ENCODE measurements at regions not wholly inside any gene's neighbourhood (a gene's known extent, or its start where the extent isn't known, plus 50 kb on each side); places are given as distances from the start of the nearest gene placed in this dataset.
A peak's percentile ranks its signal among the peaks of the same experiment; 100 is the strongest.

- Mint-ChIP-seq H3K36me3 (ENCODE audit: insufficient read depth in 2 of 2) (no peaks in the 10 kb centered on the region), H3K4me1 (ENCODE audit: low read depth) (peaks cover 9% of the 10 kb centered on the region), H3K27ac (no peak overlapping the region), H3K27me3 (ENCODE audit: low read depth) (peaks cover 14% of the 10 kb centered on the region), H3K4me3 (no peak overlapping the region), H3K9me3 (peaks cover 0 to 2% of the 10 kb centered on the region in 2 donors)
- no peak for DNase-seq
- no peak for ATAC-seq (replicated peaks in 1 of 2)
These were observed 128.9 kb downstream of the HS3ST1 start for GRCh38 chr4:11299836-11300235.

GRCh38 chr4:11299016-11299415, 129.7 kb downstream of the HS3ST1 start:
- DNase-seq (no peak), ATAC-seq (replicated peaks in 1 of 2) (no peak)
- Mint-ChIP-seq H3K9me3 (peaks cover 0 to 2% of the 10 kb centered on the region in 2 donors), H3K27ac (no peak overlapping the region), H3K36me3 (ENCODE audit: insufficient read depth in 2 of 2) (no peaks in the 10 kb centered on the region), H3K4me1 (ENCODE audit: low read depth) (peaks cover 9% of the 10 kb centered on the region), H3K4me3 (no peak overlapping the region), H3K27me3 (ENCODE audit: low read depth) (peaks cover 14% of the 10 kb centered on the region)

- H3K36me3 Mint-ChIP-seq (ENCODE audit: insufficient read depth in 2 of 2) = no peaks in the 10 kb centered on the region
- H3K27ac Mint-ChIP-seq = no peak overlapping the region
- no peaks in the 10 kb centered on the region for H3K9me3 Mint-ChIP-seq
- H3K4me1 Mint-ChIP-seq (ENCODE audit: low read depth) = peaks cover 9% of the 10 kb centered on the region
- no peak for DNase-seq
- no peak overlapping the region for H3K4me3 Mint-ChIP-seq
- peaks cover 9% of the 10 kb centered on the region for H3K27me3 Mint-ChIP-seq (ENCODE audit: low read depth)
- ATAC-seq (replicated peaks in 1 of 2) = no peak
These were observed 130.2 kb downstream of the HS3ST1 start for GRCh38 chr4:11298451-11298850.

- H3K27me3 Mint-ChIP-seq (ENCODE audit: low read depth) = peaks cover 6% of the 10 kb centered on the region
- no peak for DNase-seq
- H3K9me3 Mint-ChIP-seq = no peaks in the 10 kb centered on the region
- H3K4me3 Mint-ChIP-seq = no peak overlapping the region
- no peaks in the 10 kb centered on the region for H3K36me3 Mint-ChIP-seq (ENCODE audit: insufficient read depth in 2 of 2)
- H3K4me1 Mint-ChIP-seq (ENCODE audit: low read depth) = peaks cover 9% of the 10 kb centered on the region
- ATAC-seq (replicated peaks in 1 of 2) = peak in 1 of 2 donors; percentile 49
- H3K27ac Mint-ChIP-seq = no peak overlapping the region
These were observed 131.1 kb downstream of the HS3ST1 start for GRCh38 chr4:11297627-11298026.

- Mint-ChIP-seq H3K9me3 (no peaks in the 10 kb centered on the region), H3K4me3 (no peak overlapping the region), H3K27ac (no peak overlapping the region), H3K4me1 (ENCODE audit: low read depth) (peaks cover 9% of the 10 kb centered on the region), H3K36me3 (ENCODE audit: insufficient read depth in 2 of 2) (no peaks in the 10 kb centered on the region), H3K27me3 (ENCODE audit: low read depth) (peaks cover 6% of the 10 kb centered on the region)
- no peak for DNase-seq
- no peak for ATAC-seq (replicated peaks in 1 of 2)
These were observed 131.5 kb downstream of the HS3ST1 start for GRCh38 chr4:11297201-11297600.

- no peak for ATAC-seq (replicated peaks in 1 of 2)
- no peaks in the 10 kb centered on the region for H3K36me3 Mint-ChIP-seq (ENCODE audit: insufficient read depth in 2 of 2)
- H3K27ac Mint-ChIP-seq = no peak overlapping the region
- H3K4me1 Mint-ChIP-seq (ENCODE audit: low read depth) = peaks cover 9% of the 10 kb centered on the region
- no peak overlapping the region for H3K4me3 Mint-ChIP-seq
- H3K27me3 Mint-ChIP-seq (ENCODE audit: low read depth) = peaks cover under 1% of the 10 kb centered on the region
- DNase-seq = no peak
- H3K9me3 Mint-ChIP-seq = no peaks in the 10 kb centered on the region
These were observed 134.8 kb downstream of the HS3ST1 start for GRCh38 chr4:11293866-11294265.

GRCh38 chr4:11287055-11287454, 141.6 kb downstream of the HS3ST1 start:
- Mint-ChIP-seq H3K9me3 (peaks cover 2 to 15% of the 10 kb centered on the region in 2 donors), H3K4me1 (ENCODE audit: low read depth) (no peaks in the 10 kb centered on the region), H3K36me3 (ENCODE audit: insufficient read depth in 2 of 2) (peaks cover 5 to 6% of the 10 kb centered on the region in 2 donors), H3K27ac (no peak overlapping the region), H3K27me3 (ENCODE audit: low read depth) (no peaks in the 10 kb centered on the region), H3K4me3 (no peak overlapping the region)
- DNase-seq = no peak
- ATAC-seq (replicated peaks in 1 of 2) = no peak

GRCh38 chr4:11286533-11286932, 142.2 kb downstream of the HS3ST1 start:
- DNase-seq = no peak
- H3K4me3 Mint-ChIP-seq = no peak overlapping the region
- no peak overlapping the region for H3K27ac Mint-ChIP-seq
- no peaks in the 10 kb centered on the region for H3K27me3 Mint-ChIP-seq (ENCODE audit: low read depth)
- H3K4me1 Mint-ChIP-seq (ENCODE audit: low read depth) = no peaks in the 10 kb centered on the region
- no peak for ATAC-seq (replicated peaks in 1 of 2)
- H3K9me3 Mint-ChIP-seq = peaks cover 2 to 15% of the 10 kb centered on the region in 2 donors
- peaks cover 5 to 6% of the 10 kb centered on the region in 2 donors for H3K36me3 Mint-ChIP-seq (ENCODE audit: insufficient read depth in 2 of 2)

- Mint-ChIP-seq H3K36me3 (ENCODE audit: insufficient read depth in 2 of 2) (peaks cover 5 to 6% of the 10 kb centered on the region in 2 donors), H3K27ac (no peak overlapping the region), H3K4me3 (no peak overlapping the region), H3K27me3 (ENCODE audit: low read depth) (no peaks in the 10 kb centered on the region), H3K4me1 (ENCODE audit: low read depth) (no peaks in the 10 kb centered on the region), H3K9me3 (peaks cover 2 to 15% of the 10 kb centered on the region in 2 donors)
- DNase-seq = no peak
- no peak for ATAC-seq (replicated peaks in 1 of 2)
These were observed 147.0 kb downstream of the HS3ST1 start for GRCh38 chr4:11281720-11282119.

GRCh38 chr4:11271263-11271662, 157.4 kb downstream of the HS3ST1 start:
- DNase-seq (no peak), ATAC-seq (replicated peaks in 1 of 2) (no peak)
- H3K4me3 Mint-ChIP-seq = no peak overlapping the region
- H3K27ac Mint-ChIP-seq = no peak overlapping the region
- no peaks in the 10 kb centered on the region for H3K36me3 Mint-ChIP-seq (ENCODE audit: insufficient read depth in 2 of 2)
- no peaks in the 10 kb centered on the region for H3K4me1 Mint-ChIP-seq (ENCODE audit: low read depth)
- H3K9me3 Mint-ChIP-seq = peaks cover 2 to 7% of the 10 kb centered on the region in 2 donors
- no peaks in the 10 kb centered on the region for H3K27me3 Mint-ChIP-seq (ENCODE audit: low read depth)

- H3K4me1 Mint-ChIP-seq (ENCODE audit: low read depth) = no peaks in the 10 kb centered on the region
These were observed 160.5 kb downstream of the HS3ST1 start for GRCh38 chr4:11268149-11268548.

GRCh38 chr4:11264841-11265240, 163.9 kb downstream of the HS3ST1 start:
- Mint-ChIP-seq H3K4me3 (no peak overlapping the region), H3K4me1 (ENCODE audit: low read depth) (no peaks in the 10 kb centered on the region), H3K36me3 (ENCODE audit: insufficient read depth in 2 of 2) (no peaks in the 10 kb centered on the region), H3K27me3 (ENCODE audit: low read depth) (peaks cover 7% of the 10 kb centered on the region), H3K9me3 (peaks cover 2 to 7% of the 10 kb centered on the region in 2 donors), H3K27ac (no peak overlapping the region)
- no peak for DNase-seq
- ATAC-seq (replicated peaks in 1 of 2) = no peak

More at GRCh38 chr4:11268149-11268548, 160.5 kb downstream of the HS3ST1 start:
- peaks cover 7% of the 10 kb centered on the region for H3K27me3 Mint-ChIP-seq (ENCODE audit: low read depth)
- no peak overlapping the region for H3K4me3 Mint-ChIP-seq
- ATAC-seq (replicated peaks in 1 of 2) (no peak), DNase-seq (no peak)
- H3K9me3 Mint-ChIP-seq = peaks cover 2 to 7% of the 10 kb centered on the region in 2 donors
- H3K27ac Mint-ChIP-seq = no peak overlapping the region
- no peaks in the 10 kb centered on the region for H3K36me3 Mint-ChIP-seq (ENCODE audit: insufficient read depth in 2 of 2)

- no peak for ATAC-seq (replicated peaks in 1 of 2)
- Mint-ChIP-seq H3K27ac (no peak overlapping the region), H3K4me1 (ENCODE audit: low read depth) (no peaks in the 10 kb centered on the region)
These were observed 164.3 kb downstream of the HS3ST1 start for GRCh38 chr4:11264346-11264745.

GRCh38 chr4:11263208-11263607, 165.5 kb downstream of the HS3ST1 start:
- Mint-ChIP-seq H3K27ac (no peak overlapping the region), H3K4me1 (ENCODE audit: low read depth) (no peaks in the 10 kb centered on the region), H3K36me3 (ENCODE audit: insufficient read depth in 2 of 2) (no peaks in the 10 kb centered on the region), H3K27me3 (ENCODE audit: low read depth) (peaks cover 7% of the 10 kb centered on the region), H3K9me3 (peaks cover 2 to 7% of the 10 kb centered on the region in 2 donors), H3K4me3 (no peak overlapping the region)
- no peak for ATAC-seq (replicated peaks in 1 of 2)
- no peak for DNase-seq

More at GRCh38 chr4:11264346-11264745, 164.3 kb downstream of the HS3ST1 start:
- Mint-ChIP-seq H3K9me3 (peaks cover 2 to 7% of the 10 kb centered on the region in 2 donors), H3K4me3 (no peak overlapping the region), H3K36me3 (ENCODE audit: insufficient read depth in 2 of 2) (no peaks in the 10 kb centered on the region), H3K27me3 (ENCODE audit: low read depth) (peaks cover 7% of the 10 kb centered on the region)
- DNase-seq = no peak
